ENCODE measurements at regions not wholly inside any gene's neighbourhood (a gene's known extent, or its start where the extent isn't known, plus 50 kb on each side); places are given as distances from the start of the nearest gene placed in this dataset.
"Not testable (repeated sequence)": the region's sequence is repeated elsewhere in the genome, so short reads cannot be mapped to it uniquely, and the experiment has no call there.

DNA sequence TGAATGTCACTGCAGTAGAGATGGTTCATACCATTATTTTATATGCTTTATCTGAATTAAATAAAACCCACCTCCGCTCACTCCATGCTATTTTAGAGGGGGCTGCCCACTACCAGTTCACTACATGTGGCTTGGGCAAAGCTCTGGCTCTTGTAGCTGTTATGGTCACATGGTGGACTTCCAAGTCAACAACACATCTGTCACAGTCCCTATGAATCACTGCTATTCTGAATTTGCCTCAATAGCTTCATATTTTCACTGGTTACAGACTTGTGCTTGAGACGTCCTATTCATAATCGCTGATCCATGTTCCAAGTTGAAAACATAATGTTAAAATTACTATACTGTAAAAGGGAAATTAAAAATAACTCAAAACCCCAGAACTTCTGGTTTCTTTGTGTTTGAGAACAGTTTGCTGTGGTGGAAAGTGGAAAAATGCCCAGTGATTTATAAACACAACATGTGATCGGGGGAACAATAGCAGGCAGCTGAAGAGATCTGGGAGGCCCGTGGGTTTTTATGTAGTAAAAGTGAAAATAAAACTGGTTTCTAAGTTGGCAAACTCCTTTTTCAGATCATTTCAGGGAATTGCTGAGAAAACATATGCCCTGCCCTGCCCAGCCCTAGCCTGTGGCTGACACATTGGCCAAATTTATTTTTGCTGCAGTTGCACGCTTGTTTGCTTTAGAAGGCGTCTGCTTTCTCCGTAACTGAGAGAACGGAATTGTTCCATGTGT is 128.8 kb upstream of the PRR23C start:
- in situ Hi-C loops (cut with HindIII; ENCODE audit: low pct_unique_long_range_greater_than_20kb, low sequenced_read_pairs) = no loop called here
- DNase-seq (ENCODE audit: low read depth in 1 of 2, low spot score in 1 of 2) = no peak
- no peak for TF ChIP-seq JUND (IDR thresholded peaks at IDR 0.05; ENCODE audit: low read depth)

DNA sequence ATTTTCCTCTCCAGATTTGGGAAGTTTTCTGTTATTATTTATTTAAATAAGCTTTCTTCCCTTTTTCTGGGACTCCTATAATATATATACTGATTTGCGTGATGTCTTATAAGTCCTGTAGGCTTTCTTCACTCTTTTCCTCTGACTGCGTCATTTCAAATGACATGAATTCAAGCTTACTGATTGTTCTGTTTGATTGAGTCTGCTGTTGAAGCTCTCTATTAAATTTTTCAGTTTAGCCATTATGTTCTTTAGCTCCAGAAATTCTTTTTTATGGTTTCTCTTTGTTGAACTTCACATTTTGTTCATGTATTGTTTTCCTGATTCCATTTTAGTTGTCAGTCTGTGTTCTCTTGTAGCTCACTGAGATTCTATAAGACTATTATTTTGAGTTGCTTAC is 135.8 kb upstream of the PRR23C start:
- in situ Hi-C loops (cut with HindIII; ENCODE audit: low pct_unique_long_range_greater_than_20kb, low sequenced_read_pairs) = no loop called here
- TF ChIP-seq JUND (IDR thresholded peaks at IDR 0.05; ENCODE audit: low read depth) = no peak
- no peak for DNase-seq (ENCODE audit: low read depth in 1 of 2, low spot score in 1 of 2)

DNA sequence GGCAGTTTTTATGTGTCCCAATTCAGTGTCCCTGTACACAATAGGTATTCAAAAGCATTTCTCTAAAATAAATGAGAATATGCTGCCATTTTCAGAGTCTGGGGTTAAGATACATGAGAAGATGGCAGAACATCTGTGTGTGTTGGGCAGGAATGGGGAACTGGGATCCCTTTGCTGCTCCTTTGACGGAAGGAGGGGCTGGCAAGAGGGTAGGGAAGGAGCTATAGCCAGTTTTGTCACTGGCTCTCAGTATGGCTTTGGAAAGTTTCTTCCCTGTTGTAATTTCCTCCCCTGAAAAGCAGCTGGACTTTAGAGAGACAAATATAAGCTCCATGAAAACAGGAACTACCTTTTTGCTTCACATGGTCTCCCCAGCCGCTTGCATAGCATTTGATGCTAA is 137.5 kb upstream of the PRR23C start:
- in situ Hi-C loops (cut with HindIII; ENCODE audit: low pct_unique_long_range_greater_than_20kb, low sequenced_read_pairs) = no loop called here
- no peak for DNase-seq (ENCODE audit: low read depth in 1 of 2, low spot score in 1 of 2)
- TF ChIP-seq JUND (IDR thresholded peaks at IDR 0.05; ENCODE audit: low read depth) = no peak

DNA sequence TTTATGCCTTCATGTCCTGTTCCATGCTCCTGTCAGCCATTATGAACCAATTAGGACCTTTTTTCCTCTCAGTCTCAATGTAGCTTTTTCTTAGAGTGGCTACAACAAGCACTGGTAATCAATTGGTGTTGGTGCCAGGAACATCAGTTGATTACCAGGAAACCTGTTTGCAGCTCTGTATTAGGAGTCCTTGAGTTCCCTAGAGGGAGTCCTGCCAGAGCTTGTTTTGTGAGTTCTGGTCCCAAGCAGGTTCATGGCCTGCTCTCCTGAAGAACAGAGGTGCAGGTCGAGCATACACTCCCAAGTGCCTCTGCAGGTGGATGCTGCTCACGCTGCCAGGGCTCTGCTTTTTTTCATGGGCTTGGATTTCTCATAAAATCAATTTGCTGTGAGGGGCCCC is 137.9 kb upstream of the PRR23C start:
- no peak for TF ChIP-seq JUND (IDR thresholded peaks at IDR 0.05; ENCODE audit: low read depth)
- in situ Hi-C loops (cut with HindIII; ENCODE audit: low pct_unique_long_range_greater_than_20kb, low sequenced_read_pairs) = no loop called here
- DNase-seq (ENCODE audit: low read depth in 1 of 2, low spot score in 1 of 2) = no peak

DNA sequence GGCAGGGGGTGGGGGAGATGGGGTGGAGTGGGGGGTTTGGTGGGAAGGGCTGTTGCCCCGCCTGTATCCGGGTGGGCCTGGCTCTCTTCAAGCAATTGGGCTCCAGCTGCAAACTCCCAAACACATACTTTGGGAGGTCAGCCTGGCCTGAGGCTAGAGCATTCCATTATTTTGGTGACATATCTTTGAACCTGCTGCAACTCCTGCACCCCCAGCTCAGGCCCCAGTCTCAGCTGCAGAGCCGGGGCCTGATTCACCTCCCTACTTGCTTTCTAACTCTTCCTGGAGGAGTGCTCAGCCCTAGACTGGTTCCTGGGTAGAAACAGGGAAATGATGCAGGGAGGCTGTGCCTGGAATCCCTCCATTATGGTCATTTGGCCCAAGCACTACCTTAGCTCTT is 140.8 kb upstream of the PRR23C start:
- in situ Hi-C loops (cut with HindIII; ENCODE audit: low pct_unique_long_range_greater_than_20kb, low sequenced_read_pairs) = no loop called here
- no peak for DNase-seq (ENCODE audit: low read depth in 1 of 2, low spot score in 1 of 2)
- no peak for TF ChIP-seq JUND (IDR thresholded peaks at IDR 0.05; ENCODE audit: low read depth)

DNA sequence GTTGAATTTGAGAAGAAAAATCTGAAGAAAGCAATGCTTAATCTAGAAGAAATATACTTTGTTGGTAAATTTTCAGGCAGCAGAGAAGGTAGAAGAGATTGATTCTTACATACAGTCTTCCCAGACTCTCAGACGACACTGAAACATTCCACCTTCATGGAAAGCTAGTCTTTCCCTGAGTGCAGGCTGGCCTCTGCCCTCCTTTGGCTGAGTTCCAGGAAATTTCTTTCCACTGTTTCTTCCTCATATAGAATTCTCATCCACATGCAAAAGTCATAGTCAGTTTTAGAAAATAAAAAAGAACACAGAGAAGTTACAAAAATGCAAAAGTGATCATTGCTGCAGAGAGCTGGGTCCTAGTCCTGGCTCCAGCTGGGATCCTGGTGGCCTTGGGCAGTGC is 142.5 kb upstream of the PRR23C start:
- no peak for TF ChIP-seq JUND (IDR thresholded peaks at IDR 0.05; ENCODE audit: low read depth)
- no peak for DNase-seq (ENCODE audit: low read depth in 1 of 2, low spot score in 1 of 2)
- in situ Hi-C loops (cut with HindIII; ENCODE audit: low pct_unique_long_range_greater_than_20kb, low sequenced_read_pairs) = no loop called here

DNA sequence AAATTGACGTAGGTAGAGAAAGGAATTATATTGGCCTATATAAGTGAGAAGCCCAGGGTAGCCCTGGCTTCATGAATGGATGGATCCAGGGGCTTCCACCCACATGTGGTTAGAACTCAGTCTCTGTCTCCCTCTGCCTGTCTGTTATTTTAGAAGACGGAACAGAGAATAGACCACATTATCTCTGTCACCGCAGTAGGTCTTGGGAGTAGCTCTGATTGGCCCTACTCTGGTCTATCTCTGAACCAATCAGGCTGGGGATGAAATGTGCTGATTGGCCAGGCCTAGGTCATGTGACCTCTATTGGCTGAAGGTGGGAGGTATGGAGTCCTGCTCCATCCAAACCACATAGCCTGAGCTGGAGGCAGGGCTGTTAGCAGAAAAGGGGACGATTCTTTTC is 143.0 kb upstream of the PRR23C start:
- in situ Hi-C loops (cut with HindIII; ENCODE audit: low pct_unique_long_range_greater_than_20kb, low sequenced_read_pairs) = no loop called here
- TF ChIP-seq JUND (IDR thresholded peaks at IDR 0.05; ENCODE audit: low read depth) = no peak
- no peak for DNase-seq (ENCODE audit: low read depth in 1 of 2, low spot score in 1 of 2)

DNA sequence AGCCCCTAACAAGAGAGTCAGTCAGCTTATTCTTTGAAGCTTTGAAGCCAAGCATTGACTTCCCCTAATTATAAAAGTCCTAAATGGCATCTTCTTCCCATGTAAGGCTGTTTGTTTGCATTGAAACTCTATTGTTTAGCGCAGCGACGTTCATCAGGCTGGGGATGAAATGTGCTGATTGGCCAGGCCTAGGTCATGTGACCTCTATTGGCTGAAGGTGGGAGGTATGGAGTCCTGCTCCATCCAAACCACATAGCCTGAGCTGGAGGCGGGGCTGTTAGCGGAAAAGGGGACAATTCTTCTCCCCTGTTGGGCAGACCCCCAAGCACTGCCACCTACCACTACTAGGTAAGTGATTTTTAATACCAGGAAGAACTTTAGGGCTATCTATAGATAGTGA is 145.3 kb upstream of the PRR23C start:
- TF ChIP-seq JUND (IDR thresholded peaks at IDR 0.05; ENCODE audit: low read depth) = no peak
- DNase-seq (ENCODE audit: low read depth in 1 of 2, low spot score in 1 of 2) = no peak
- in situ Hi-C loops (cut with HindIII; ENCODE audit: low pct_unique_long_range_greater_than_20kb, low sequenced_read_pairs) = no loop called here

DNA sequence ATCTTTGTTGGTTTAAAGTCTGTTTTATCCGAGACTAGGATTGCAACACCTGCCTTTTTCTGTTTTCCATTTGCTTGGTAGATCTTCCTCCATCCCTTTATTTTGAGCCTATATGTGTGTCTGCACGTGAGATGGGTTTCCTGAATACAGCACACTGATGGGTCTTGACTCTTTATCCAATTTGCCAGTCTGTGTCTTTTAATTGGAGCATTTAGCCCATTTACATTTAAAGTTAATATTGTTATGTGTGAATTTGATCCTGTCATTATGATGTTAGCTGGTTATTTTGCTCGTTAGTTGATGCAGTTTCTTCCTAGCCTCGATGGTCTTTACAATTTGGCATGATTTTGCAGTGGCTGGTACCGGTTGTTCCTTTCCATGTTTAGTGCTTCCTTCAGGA is 149.4 kb upstream of the MRPS22 start:
- in situ Hi-C loops (cut with HindIII; ENCODE audit: low pct_unique_long_range_greater_than_20kb, low sequenced_read_pairs) = not testable (repeated sequence)

DNA sequence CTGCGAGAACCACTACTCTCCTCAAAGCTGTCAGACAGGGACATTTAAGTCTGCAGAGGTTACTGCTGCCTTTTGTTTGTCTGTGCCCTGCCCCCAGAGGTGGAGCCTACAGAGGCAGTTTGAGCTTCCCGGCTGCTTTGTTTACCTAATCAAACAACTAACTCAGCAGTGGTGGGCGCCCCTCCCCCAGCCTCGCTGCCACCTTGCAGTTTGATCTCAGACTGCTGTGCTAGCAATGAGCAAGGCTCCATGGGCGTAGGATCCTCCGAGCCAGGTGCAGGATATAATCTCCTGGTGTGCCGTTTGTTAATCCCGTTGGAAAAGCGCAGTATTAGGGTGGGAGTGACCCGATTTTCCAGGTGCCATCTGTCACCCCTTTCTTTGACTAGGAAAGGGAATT is 147.7 kb upstream of the MRPS22 start:
- DNase-seq (ENCODE audit: low read depth in 1 of 2, low spot score in 1 of 2); in situ Hi-C loops (cut with HindIII; ENCODE audit: low pct_unique_long_range_greater_than_20kb, low sequenced_read_pairs): not testable (repeated sequence)

More for the DNA sequence above, 149.4 kb upstream of the MRPS22 start:
- DNase-seq (ENCODE audit: low read depth in 1 of 2, low spot score in 1 of 2) = not testable (repeated sequence)

DNA sequence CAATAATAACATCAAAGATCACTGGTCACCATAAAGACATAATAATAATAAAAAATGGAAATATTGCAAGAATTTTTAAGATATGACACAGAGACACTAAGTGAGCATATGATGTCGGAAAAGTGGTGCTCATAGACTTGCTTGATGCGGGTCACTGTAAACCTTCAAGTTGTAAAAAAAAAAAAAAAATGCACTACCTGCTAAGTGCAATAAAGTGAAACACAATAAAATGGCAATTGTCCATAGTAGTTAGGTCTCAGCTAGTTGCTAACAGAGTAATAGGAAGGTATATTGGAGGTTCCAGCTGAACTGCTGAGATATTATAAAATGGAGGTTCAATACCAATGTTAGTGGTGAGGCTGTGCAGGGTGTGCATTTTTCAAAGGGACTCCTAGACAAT is 146.6 kb upstream of the MRPS22 start:
- in situ Hi-C loops (cut with HindIII; ENCODE audit: low pct_unique_long_range_greater_than_20kb, low sequenced_read_pairs) = no loop called here
- DNase-seq (ENCODE audit: low read depth in 1 of 2, low spot score in 1 of 2) = no peak

DNA sequence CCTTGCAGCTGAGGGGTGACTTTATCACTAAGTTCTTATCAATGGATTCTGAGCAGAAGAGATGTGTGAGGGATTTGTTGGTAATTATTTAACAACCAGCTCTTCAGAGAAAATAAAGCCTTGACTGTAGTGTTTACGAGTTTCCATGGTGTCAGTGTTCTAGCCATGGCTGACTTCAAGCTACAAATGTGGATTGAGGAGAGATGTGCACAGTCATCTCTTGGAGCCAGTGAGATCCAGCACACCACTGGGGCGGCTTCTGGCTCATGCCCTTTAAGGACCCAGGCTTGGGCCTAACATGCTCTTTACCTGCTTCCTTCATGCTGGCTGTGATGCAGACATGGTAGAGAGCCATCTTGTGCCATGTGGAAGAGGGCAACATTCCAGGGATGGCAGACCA is 145.6 kb upstream of the MRPS22 start:
- no peak for DNase-seq (ENCODE audit: low read depth in 1 of 2, low spot score in 1 of 2)
- TF ChIP-seq JUND (IDR thresholded peaks at IDR 0.05; ENCODE audit: low read depth) = no peak
- in situ Hi-C loops (cut with HindIII; ENCODE audit: low pct_unique_long_range_greater_than_20kb, low sequenced_read_pairs) = no loop called here

More for the DNA sequence above, 146.6 kb upstream of the MRPS22 start:
- TF ChIP-seq JUND (IDR thresholded peaks at IDR 0.05; ENCODE audit: low read depth) = no peak

DNA sequence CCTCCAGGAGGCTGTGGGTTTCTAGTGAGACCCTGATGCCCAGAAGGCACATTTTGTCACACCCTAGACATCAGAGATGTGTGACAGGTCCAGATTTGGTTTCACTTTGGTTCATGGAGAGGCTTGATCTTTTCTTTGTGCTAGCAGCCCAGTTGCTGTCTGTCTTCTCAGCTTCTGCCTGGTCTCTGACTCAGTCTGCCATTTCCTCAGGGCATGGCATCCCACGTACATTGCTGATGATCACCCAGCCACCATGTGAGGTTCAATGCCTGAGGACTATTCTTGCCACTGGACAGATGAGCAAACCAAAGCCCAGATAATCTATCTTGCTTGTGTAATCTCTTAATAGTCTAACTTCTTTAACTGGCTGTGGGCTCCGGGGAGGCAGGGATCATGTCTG is 144.9 kb upstream of the MRPS22 start:
- no peak for TF ChIP-seq JUND (IDR thresholded peaks at IDR 0.05; ENCODE audit: low read depth)

DNA sequence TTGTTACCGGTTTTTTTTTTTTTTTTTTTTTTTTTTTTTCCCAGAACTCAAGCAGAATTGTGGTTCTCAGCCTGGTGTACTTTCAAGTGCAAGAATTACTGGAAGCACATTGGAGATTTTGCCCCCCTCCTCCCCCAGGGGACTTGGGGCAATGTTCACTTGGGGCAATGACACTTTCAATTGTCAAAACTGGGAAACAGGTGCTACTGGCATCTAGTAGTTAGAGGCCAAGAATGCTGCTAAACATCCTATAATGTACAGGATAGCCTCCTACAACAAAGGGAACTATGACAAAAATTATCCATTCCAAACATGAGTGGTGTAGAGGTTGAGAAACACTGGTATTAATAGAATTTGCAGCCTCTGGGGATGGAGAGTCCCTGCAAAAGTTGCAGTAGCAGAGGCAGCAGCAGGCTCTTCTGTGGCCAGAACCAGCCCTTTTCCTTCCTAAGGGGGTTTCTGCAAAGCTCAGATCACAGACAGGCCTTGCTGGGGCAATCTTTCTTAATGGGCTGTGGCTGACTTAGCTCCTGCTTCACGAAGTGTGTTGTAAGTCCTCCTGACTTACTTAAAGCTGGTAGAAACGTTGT is 144.3 kb upstream of the MRPS22 start:
- DNase-seq (ENCODE audit: low read depth in 1 of 2, low spot score in 1 of 2) = peak in 1 of 2 experiments; percentile 37
- TF ChIP-seq JUND (IDR thresholded peaks at IDR 0.05; ENCODE audit: low read depth) = no peak
- in situ Hi-C loops (cut with HindIII; ENCODE audit: low pct_unique_long_range_greater_than_20kb, low sequenced_read_pairs) = no loop called here

More for the DNA sequence above, 144.9 kb upstream of the MRPS22 start:
- in situ Hi-C loops (cut with HindIII; ENCODE audit: low pct_unique_long_range_greater_than_20kb, low sequenced_read_pairs) = no loop called here
- DNase-seq (ENCODE audit: low read depth in 1 of 2, low spot score in 1 of 2) = no peak
